ENCODE measurements at regions not wholly inside any gene's neighbourhood (a gene's known extent, or its start where the extent isn't known, plus 50 kb on each side); places are given as distances from the start of the nearest gene placed in this dataset.
"Not testable (repeated sequence)": the region's sequence is repeated elsewhere in the genome, so short reads cannot be mapped to it uniquely, and the experiment has no call there.

- H3K4me3 ChIP-seq (ENCODE audit: low read length), result no peak overlapping the region
- no peak overlapping the region for H3K4me2 ChIP-seq (ENCODE audit: low read length)
- no peaks in the 10 kb centered on the region for H3K4me1 ChIP-seq (ENCODE audit: control insufficient read depth, insufficient read depth, low read length)
- no peak overlapping the region for H3K9ac ChIP-seq (ENCODE audit: low read depth, low read length)
- no peaks in the 10 kb centered on the region for H3K27me3 ChIP-seq (ENCODE audit: control insufficient read depth, insufficient read depth, low read length)
- H3K9me3 ChIP-seq (replicated peaks; ENCODE audit: low read length), result no peaks in the 10 kb centered on the region
- H3K36me3 ChIP-seq (ENCODE audit: insufficient read depth, low read length), result no peaks in the 10 kb centered on the region
Observed at GRCh38 chr4:116546759-116547158, 538.6 kb downstream of the TRAM1L1 start.

GRCh38 chr4:116544946-116545345 lies 540.4 kb downstream of the TRAM1L1 start:
- H3K27me3 ChIP-seq (ENCODE audit: control insufficient read depth, insufficient read depth, low read length), result no peaks in the 10 kb centered on the region
- no peak overlapping the region for H3K9ac ChIP-seq (ENCODE audit: low read depth, low read length)
- H3K9me3 ChIP-seq (replicated peaks; ENCODE audit: low read length), result no peaks in the 10 kb centered on the region
- no peak overlapping the region for H3K4me2 ChIP-seq (ENCODE audit: low read length)
- H3K36me3 ChIP-seq (ENCODE audit: insufficient read depth, low read length), result no peaks in the 10 kb centered on the region
- H3K4me1 ChIP-seq (ENCODE audit: control insufficient read depth, insufficient read depth, low read length), result no peaks in the 10 kb centered on the region
- H3K4me3 ChIP-seq (ENCODE audit: low read length), result no peak overlapping the region

- Histone ChIP-seq H3K36me3 (ENCODE audit: insufficient read depth, low read length) (no peaks in the 10 kb centered on the region), H3K9ac (ENCODE audit: low read depth, low read length) (no peak overlapping the region), H3K4me3 (ENCODE audit: low read length) (no peak overlapping the region), H3K4me1 (ENCODE audit: control insufficient read depth, insufficient read depth, low read length) (no peaks in the 10 kb centered on the region), H3K9me3 (replicated peaks; ENCODE audit: low read length) (no peaks in the 10 kb centered on the region), H3K4me2 (ENCODE audit: low read length) (no peak overlapping the region), H3K27me3 (ENCODE audit: control insufficient read depth, insufficient read depth, low read length) (no peaks in the 10 kb centered on the region)
Observed at GRCh38 chr4:116539744-116540143, 545.6 kb downstream of the TRAM1L1 start.

GRCh38 chr4:116537828-116538227 lies 547.5 kb downstream of the TRAM1L1 start:
- Histone ChIP-seq H3K36me3 (ENCODE audit: insufficient read depth, low read length) (no peaks in the 10 kb centered on the region), H3K4me2 (ENCODE audit: low read length) (no peak overlapping the region), H3K4me1 (ENCODE audit: control insufficient read depth, insufficient read depth, low read length) (no peaks in the 10 kb centered on the region), H3K9ac (ENCODE audit: low read depth, low read length) (no peak overlapping the region), H3K9me3 (replicated peaks; ENCODE audit: low read length) (no peaks in the 10 kb centered on the region), H3K4me3 (ENCODE audit: low read length) (no peak overlapping the region), H3K27me3 (ENCODE audit: control insufficient read depth, insufficient read depth, low read length) (no peaks in the 10 kb centered on the region)

- H3K4me3 ChIP-seq (ENCODE audit: low read length); H3K4me1 ChIP-seq (ENCODE audit: control insufficient read depth, insufficient read depth, low read length); H3K4me2 ChIP-seq (ENCODE audit: low read length); H3K27me3 ChIP-seq (ENCODE audit: control insufficient read depth, insufficient read depth, low read length); H3K36me3 ChIP-seq (ENCODE audit: insufficient read depth, low read length); H3K9ac ChIP-seq (ENCODE audit: low read depth, low read length); H3K9me3 ChIP-seq (replicated peaks; ENCODE audit: low read length): not testable (repeated sequence)
Observed at GRCh38 chr4:116536024-116536423, 549.4 kb downstream of the TRAM1L1 start.

- Histone ChIP-seq H3K36me3 (ENCODE audit: insufficient read depth, low read length) (no peaks in the 10 kb centered on the region), H3K4me1 (ENCODE audit: control insufficient read depth, insufficient read depth, low read length) (no peaks in the 10 kb centered on the region), H3K9ac (ENCODE audit: low read depth, low read length) (no peak overlapping the region), H3K9me3 (replicated peaks; ENCODE audit: low read length) (peaks cover 5% of the 10 kb centered on the region), H3K4me2 (ENCODE audit: low read length) (no peak overlapping the region), H3K4me3 (ENCODE audit: low read length) (no peak overlapping the region), H3K27me3 (ENCODE audit: control insufficient read depth, insufficient read depth, low read length) (no peaks in the 10 kb centered on the region)
Observed at GRCh38 chr4:116531870-116532269, 553.5 kb downstream of the TRAM1L1 start.

GRCh38 chr4:116531026-116531425 lies 554.4 kb downstream of the TRAM1L1 start:
- Histone ChIP-seq H3K9me3 (replicated peaks; ENCODE audit: low read length) (peaks cover 5% of the 10 kb centered on the region), H3K4me2 (ENCODE audit: low read length) (no peak overlapping the region), H3K36me3 (ENCODE audit: insufficient read depth, low read length) (no peaks in the 10 kb centered on the region), H3K27me3 (ENCODE audit: control insufficient read depth, insufficient read depth, low read length) (no peaks in the 10 kb centered on the region), H3K4me3 (ENCODE audit: low read length) (no peak overlapping the region), H3K9ac (ENCODE audit: low read depth, low read length) (no peak overlapping the region), H3K4me1 (ENCODE audit: control insufficient read depth, insufficient read depth, low read length) (no peaks in the 10 kb centered on the region)

- Histone ChIP-seq H3K36me3 (ENCODE audit: insufficient read depth, low read length) (no peaks in the 10 kb centered on the region), H3K9me3 (replicated peaks; ENCODE audit: low read length) (peaks cover 5% of the 10 kb centered on the region), H3K4me2 (ENCODE audit: low read length) (no peak overlapping the region), H3K4me1 (ENCODE audit: control insufficient read depth, insufficient read depth, low read length) (no peaks in the 10 kb centered on the region), H3K27me3 (ENCODE audit: control insufficient read depth, insufficient read depth, low read length) (no peaks in the 10 kb centered on the region), H3K4me3 (ENCODE audit: low read length) (no peak overlapping the region), H3K9ac (ENCODE audit: low read depth, low read length) (no peak overlapping the region)
Observed at GRCh38 chr4:116530048-116530447, 555.3 kb downstream of the TRAM1L1 start.

- no peak overlapping the region for H3K4me2 ChIP-seq (ENCODE audit: low read length)
- H3K27me3 ChIP-seq (ENCODE audit: control insufficient read depth, insufficient read depth, low read length), result no peaks in the 10 kb centered on the region
- no peak overlapping the region for H3K4me3 ChIP-seq (ENCODE audit: low read length)
Observed at GRCh38 chr4:116529129-116529528, 556.2 kb downstream of the TRAM1L1 start.

GRCh38 chr4:116522922-116523321 lies 562.5 kb downstream of the TRAM1L1 start:
- no peak overlapping the region for H3K9ac ChIP-seq (ENCODE audit: low read depth, low read length)
- no peaks in the 10 kb centered on the region for H3K4me1 ChIP-seq (ENCODE audit: control insufficient read depth, insufficient read depth, low read length)
- no peak overlapping the region for H3K4me2 ChIP-seq (ENCODE audit: low read length)
- no peaks in the 10 kb centered on the region for H3K9me3 ChIP-seq (replicated peaks; ENCODE audit: low read length)
- no peaks in the 10 kb centered on the region for H3K27me3 ChIP-seq (ENCODE audit: control insufficient read depth, insufficient read depth, low read length)
- no peaks in the 10 kb centered on the region for H3K36me3 ChIP-seq (ENCODE audit: insufficient read depth, low read length)
- H3K4me3 ChIP-seq (ENCODE audit: low read length), result no peak overlapping the region

More at GRCh38 chr4:116529129-116529528, 556.2 kb downstream of the TRAM1L1 start:
- H3K4me1 ChIP-seq (ENCODE audit: control insufficient read depth, insufficient read depth, low read length), result no peaks in the 10 kb centered on the region
- peaks cover 5% of the 10 kb centered on the region for H3K9me3 ChIP-seq (replicated peaks; ENCODE audit: low read length)
- H3K9ac ChIP-seq (ENCODE audit: low read depth, low read length), result no peak overlapping the region
- no peaks in the 10 kb centered on the region for H3K36me3 ChIP-seq (ENCODE audit: insufficient read depth, low read length)

- Histone ChIP-seq H3K4me3 (ENCODE audit: low read length) (no peak overlapping the region), H3K9me3 (replicated peaks; ENCODE audit: low read length) (no peaks in the 10 kb centered on the region), H3K9ac (ENCODE audit: low read depth, low read length) (no peak overlapping the region), H3K4me2 (ENCODE audit: low read length) (no peak overlapping the region), H3K4me1 (ENCODE audit: control insufficient read depth, insufficient read depth, low read length) (no peaks in the 10 kb centered on the region), H3K27me3 (ENCODE audit: control insufficient read depth, insufficient read depth, low read length) (no peaks in the 10 kb centered on the region), H3K36me3 (ENCODE audit: insufficient read depth, low read length) (no peaks in the 10 kb centered on the region)
Observed at GRCh38 chr4:116520886-116521285, 564.5 kb downstream of the TRAM1L1 start.

- H3K9me3 ChIP-seq (replicated peaks; ENCODE audit: low read length), result no peaks in the 10 kb centered on the region
- H3K36me3 ChIP-seq (ENCODE audit: insufficient read depth, low read length), result no peaks in the 10 kb centered on the region
- no peak overlapping the region for H3K9ac ChIP-seq (ENCODE audit: low read depth, low read length)
- H3K27me3 ChIP-seq (ENCODE audit: control insufficient read depth, insufficient read depth, low read length), result no peaks in the 10 kb centered on the region
- no peak overlapping the region for H3K4me3 ChIP-seq (ENCODE audit: low read length)
- H3K4me1 ChIP-seq (ENCODE audit: control insufficient read depth, insufficient read depth, low read length), result no peaks in the 10 kb centered on the region
- no peak overlapping the region for H3K4me2 ChIP-seq (ENCODE audit: low read length)
Observed at GRCh38 chr4:116516711-116517110, 568.7 kb downstream of the TRAM1L1 start.

Data from skeletal muscle satellite cell (primary cell).